WI38 (cell line): ENCODE measurements at regions not wholly inside any gene's neighbourhood (a gene's known extent, or its start where the extent isn't known, plus 50 kb on each side); places are given as distances from the start of the nearest gene placed in this dataset.
"Not testable (repeated sequence)": the region's sequence is repeated elsewhere in the genome, so short reads cannot be mapped to it uniquely, and the experiment has no call there.

Experiments used
- H3K4me3 ChIP-seq: 2 replicates; pipeline ENCODE4 v1.5.1; 2011; ENCODE audit warnings: low read depth, mild to moderate bottlenecking, control low read depth, low read length
- CTCF ChIP-seq: IDR thresholded peaks from 2 replicates; pipeline ENCODE4 v1.5.1; 2012; ENCODE audit warnings: low read depth, mild to moderate bottlenecking, control low read depth, low read length

GRCh38 chr5:125450771-125451170 lies 704.3 kb upstream of the ZNF608 start:
- TF ChIP-seq CTCF = no peak
- H3K4me3 ChIP-seq = no peak overlapping the region

GRCh38 chr5:125451622-125452021 lies 705.2 kb upstream of the ZNF608 start:
- no peak overlapping the region for H3K4me3 ChIP-seq
- TF ChIP-seq CTCF = no peak

- no peak overlapping the region for H3K4me3 ChIP-seq
- no peak for TF ChIP-seq CTCF
These were observed 706.6 kb upstream of the ZNF608 start for GRCh38 chr5:125452991-125453390.

- no peak overlapping the region for H3K4me3 ChIP-seq
- TF ChIP-seq CTCF = no peak
These were observed 708.6 kb upstream of the ZNF608 start for GRCh38 chr5:125455041-125455440.

- H3K4me3 ChIP-seq = not testable (repeated sequence)
These were observed 709.6 kb upstream of the ZNF608 start for GRCh38 chr5:125456005-125456404.

GRCh38 chr5:125457617-125458016 lies 711.2 kb upstream of the ZNF608 start:
- no peak overlapping the region for H3K4me3 ChIP-seq
- no peak for TF ChIP-seq CTCF

GRCh38 chr5:125458949-125459348 lies 712.5 kb upstream of the ZNF608 start:
- H3K4me3 ChIP-seq = not testable (repeated sequence)

- no peak overlapping the region for H3K4me3 ChIP-seq
- no peak for TF ChIP-seq CTCF
These were observed 715.2 kb upstream of the ZNF608 start for GRCh38 chr5:125461641-125462072.

- TF ChIP-seq CTCF = no peak
- no peak overlapping the region for H3K4me3 ChIP-seq
These were observed 717.1 kb upstream of the ZNF608 start for GRCh38 chr5:125463466-125464092.
